Keratinocyte (primary cell): ENCODE measurements at regions not wholly inside any gene's neighbourhood (a gene's known extent, or its start where the extent isn't known, plus 50 kb on each side); places are given as distances from the start of the nearest gene placed in this dataset.

Experiments
- DNase-seq: peaks from one replicate; pipeline ENCODE4 v3.0.0-alpha.2; 2011; ENCODE audit warnings: low read depth, missing footprints, low spot score
- FAIRE-seq: peaks from 2 replicates; lab custom pipeline; 2011; peaks lifted over from hg19 to GRCh38; lab: Jason Lieb, UNC
- H2AFZ ChIP-seq: 2 replicates; pipeline ENCODE4 v1.6.0; 2012; ENCODE audit warnings: low read length, control low read depth, inconsistent platforms; ENCODE audit not compliant: control insufficient read depth
- H3K27ac ChIP-seq: 2 replicates; pipeline ENCODE4 v1.5.1; 2011; ENCODE audit warnings: low read length; ENCODE audit not compliant: control insufficient read depth, insufficient read depth
- H3K27me3 ChIP-seq: 3 replicates; pipeline ENCODE4 v1.6.0; 2011; ENCODE audit warnings: low read length; ENCODE audit not compliant: control insufficient read depth, insufficient read depth; ENCODE audit errors: extremely low read depth
- H3K36me3 ChIP-seq, 2 experiments: 2 replicates in 1 of 2; 3 replicates in 1 of 2; pipeline ENCODE4 v1.5.1; 2011; ENCODE audit warnings: low read length in 2 of 2, mild to moderate bottlenecking in 1 of 2; ENCODE audit not compliant: control insufficient read depth in 2 of 2, insufficient read depth in 2 of 2; ENCODE audit errors: extremely low read depth in 1 of 2
- H3K4me1 ChIP-seq: 3 replicates; pipeline ENCODE4 v1.5.1; 2011; ENCODE audit warnings: low read length; ENCODE audit not compliant: control insufficient read depth, insufficient read depth; ENCODE audit errors: extremely low read depth
- H3K4me2 ChIP-seq: 3 replicates; pipeline ENCODE4 v1.6.0; 2011; ENCODE audit warnings: low read depth, low read length; ENCODE audit not compliant: control insufficient read depth, insufficient read depth; ENCODE audit errors: extremely low read depth
- H3K4me3 ChIP-seq, 3 experiments: fragments of 200-600 bp in 1 of 3; sonication (generic) in 1 of 3; 2 replicates in 2 of 3; 3 replicates in 1 of 3; pipeline ENCODE4 v1.5.1; 2011 to 2016; ENCODE audit warnings: low read length in 3 of 3, mild to moderate bottlenecking in 3 of 3, control low read depth in 2 of 3, inconsistent platforms in 1 of 3, low read depth in 1 of 3, mixed read lengths in 1 of 3, mixed run types in 1 of 3, moderate library complexity in 1 of 3; ENCODE audit not compliant: control insufficient read depth in 2 of 3, insufficient read depth in 2 of 3; ENCODE audit errors: extremely low read depth in 1 of 3
- H3K79me2 ChIP-seq: 2 replicates; pipeline ENCODE4 v1.6.0; 2012; ENCODE audit warnings: low read length; ENCODE audit not compliant: control insufficient read depth, insufficient read depth
- H3K9ac ChIP-seq: 3 replicates; pipeline ENCODE4 v1.6.0; 2011; ENCODE audit warnings: low read length; ENCODE audit not compliant: control insufficient read depth, insufficient read depth; ENCODE audit errors: extremely low read depth
- H3K9me1 ChIP-seq: 3 replicates; pipeline ENCODE4 v1.6.0; 2011; ENCODE audit warnings: low read length; ENCODE audit not compliant: control insufficient read depth, insufficient read depth; ENCODE audit errors: extremely low read depth
- H3K9me3 ChIP-seq: 2 replicates; pipeline ENCODE4 v1.5.1; 2012; ENCODE audit warnings: low read depth, low read length; ENCODE audit not compliant: control insufficient read depth
- H4K20me1 ChIP-seq: 3 replicates; pipeline ENCODE4 v1.6.0; 2011; ENCODE audit warnings: low read length; ENCODE audit not compliant: control insufficient read depth, insufficient read depth; ENCODE audit errors: extremely low read depth
- EZH2 ChIP-seq: IDR thresholded peaks from one replicate; pipeline ENCODE4 v1.6.1; 2012; ENCODE audit warnings: inconsistent platforms, mild to moderate bottlenecking, low read length, moderate library complexity
- dilution Hi-C: fragments of 300-500 bp; cut with MboI; formaldehyde crosslinking; loops from one replicate; pipeline ENCODE4 v1.7.0; 2020; ENCODE audit warnings: low sequenced_read_pairs; ENCODE audit not compliant: extremely low pct_ligation_motif_present
- TF ChIP-seq, protein P1 (sequence below), 3 experiments: IDR thresholded peaks in 1 of 3; conservative IDR thresholded peaks in 1 of 3; optimal IDR thresholded peaks in 1 of 3; 2 replicates in 2 of 3; 3 replicates in 1 of 3; pipeline versions ENCODE3 to v1.5.1; 2011; ENCODE audit warnings: low read length in 3 of 3, mild to moderate bottlenecking in 3 of 3, moderate library complexity in 2 of 3, control low read depth in 1 of 3, inconsistent platforms in 1 of 3; ENCODE audit not compliant: insufficient read depth in 2 of 3; ENCODE audit errors: extremely low read depth in 1 of 3

DNA sequence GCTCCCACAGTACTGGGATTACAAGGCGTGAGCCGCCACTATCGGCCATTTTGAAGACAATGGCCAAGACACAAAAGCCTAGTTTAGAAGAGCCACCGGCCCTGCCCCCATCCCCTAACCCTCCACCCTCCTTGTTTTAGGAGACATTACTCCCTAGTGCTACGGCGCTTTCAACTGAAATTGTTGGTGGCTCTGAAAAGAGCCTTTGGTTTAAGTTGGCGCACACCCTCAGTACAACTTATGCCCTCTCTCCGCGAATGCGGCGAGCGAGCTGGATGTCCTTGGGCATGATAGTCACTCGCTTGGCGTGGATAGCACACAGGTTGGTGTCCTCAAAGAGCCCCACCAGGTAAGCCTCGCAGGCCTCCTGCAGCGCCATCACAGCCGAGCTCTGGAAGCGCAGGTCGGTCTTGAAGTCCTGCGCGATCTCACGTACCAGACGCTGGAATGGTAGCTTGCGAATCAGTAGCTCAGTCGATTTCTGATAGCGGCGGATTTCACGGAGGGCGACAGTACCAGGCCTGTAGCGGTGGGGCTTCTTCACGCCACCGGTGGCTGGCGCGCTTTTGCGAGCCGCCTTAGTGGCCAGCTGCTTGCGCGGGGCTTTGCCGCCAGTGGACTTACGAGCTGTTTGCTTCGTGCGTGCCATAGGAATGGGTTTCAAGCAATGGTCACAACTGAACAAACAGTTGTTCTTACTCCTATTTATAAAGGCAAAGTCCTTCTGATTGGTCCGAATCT lies 114.9 kb upstream of the BTN3A2 start:
- Histone ChIP-seq H3K9ac (peak overlapping the region; percentile 77), H3K36me3 (no peaks in the 10 kb centered on the region), H3K9me1 (no peaks in the 10 kb centered on the region), H3K4me1 (peaks cover 9% of the 10 kb centered on the region), H3K27me3 (no peaks in the 10 kb centered on the region), H3K9me3 (no peaks in the 10 kb centered on the region), H2AFZ (peak overlapping the region; percentile 91), H3K27ac (peak overlapping the region; percentile 65), H3K79me2 (no peaks in the 10 kb centered on the region), H3K4me2 (peak overlapping the region; percentile 96), H4K20me1 (no peaks in the 10 kb centered on the region), H3K4me3 (peak overlapping the region; percentile 50 to 73 (median 70))
- no peak for TF ChIP-seq EZH2
- TF ChIP-seq, protein P1, sequence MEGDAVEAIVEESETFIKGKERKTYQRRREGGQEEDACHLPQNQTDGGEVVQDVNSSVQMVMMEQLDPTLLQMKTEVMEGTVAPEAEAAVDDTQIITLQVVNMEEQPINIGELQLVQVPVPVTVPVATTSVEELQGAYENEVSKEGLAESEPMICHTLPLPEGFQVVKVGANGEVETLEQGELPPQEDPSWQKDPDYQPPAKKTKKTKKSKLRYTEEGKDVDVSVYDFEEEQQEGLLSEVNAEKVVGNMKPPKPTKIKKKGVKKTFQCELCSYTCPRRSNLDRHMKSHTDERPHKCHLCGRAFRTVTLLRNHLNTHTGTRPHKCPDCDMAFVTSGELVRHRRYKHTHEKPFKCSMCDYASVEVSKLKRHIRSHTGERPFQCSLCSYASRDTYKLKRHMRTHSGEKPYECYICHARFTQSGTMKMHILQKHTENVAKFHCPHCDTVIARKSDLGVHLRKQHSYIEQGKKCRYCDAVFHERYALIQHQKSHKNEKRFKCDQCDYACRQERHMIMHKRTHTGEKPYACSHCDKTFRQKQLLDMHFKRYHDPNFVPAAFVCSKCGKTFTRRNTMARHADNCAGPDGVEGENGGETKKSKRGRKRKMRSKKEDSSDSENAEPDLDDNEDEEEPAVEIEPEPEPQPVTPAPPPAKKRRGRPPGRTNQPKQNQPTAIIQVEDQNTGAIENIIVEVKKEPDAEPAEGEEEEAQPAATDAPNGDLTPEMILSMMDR (optimal IDR thresholded peaks at IDR 0.05 in 1 of 3, IDR thresholded peaks at IDR 0.05 in 1 of 3, conservative IDR thresholded peaks at IDR 0.05 in 1 of 3; ENCODE audit: extremely low read depth in 1 of 3, insufficient read depth in 2 of 3, low read length in 3 of 3) = peak; percentile 40 to 83 (median 59)
- FAIRE-seq = peak; percentile 29
- dilution Hi-C loops = no loop called here
- no peak for DNase-seq

DNA sequence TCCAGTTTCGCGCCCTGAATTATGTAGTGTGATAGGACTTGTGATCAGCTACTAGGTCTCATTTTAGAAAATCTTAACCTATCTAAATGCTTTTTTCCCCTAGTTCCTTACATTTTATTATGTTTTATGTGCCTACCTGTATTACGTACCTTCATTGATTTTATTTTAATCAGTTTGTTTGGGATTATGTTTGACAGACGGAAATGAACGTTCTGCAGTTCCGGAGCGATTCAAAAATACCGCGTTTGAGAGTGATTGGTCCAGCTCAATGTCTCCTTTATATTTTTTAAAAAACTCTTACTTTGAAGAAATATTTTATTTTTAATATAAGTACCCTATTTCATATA lies 114.3 kb upstream of the BTN3A2 start:
- no peak for TF ChIP-seq EZH2
- TF ChIP-seq, protein P1 (optimal IDR thresholded peaks at IDR 0.05 in 1 of 3, IDR thresholded peaks at IDR 0.05 in 1 of 3, conservative IDR thresholded peaks at IDR 0.05 in 1 of 3; ENCODE audit: extremely low read depth in 1 of 3, insufficient read depth in 2 of 3, low read length in 3 of 3) = no peak
- peaks cover 9% of the 10 kb centered on the region for H3K4me1 ChIP-seq
- H3K27me3 ChIP-seq = no peaks in the 10 kb centered on the region
- DNase-seq (no peak), FAIRE-seq (no peak)
- H3K9me3 ChIP-seq = no peaks in the 10 kb centered on the region
- dilution Hi-C loops = no loop called here
- H3K36me3 ChIP-seq = no peaks in the 10 kb centered on the region
- peak overlapping the region; percentile 74 for H3K27ac ChIP-seq
- H3K9ac ChIP-seq = peak overlapping the region; percentile 77
- peak overlapping the region; percentile 50 to 73 (median 70) for H3K4me3 ChIP-seq
- peak overlapping the region; percentile 91 for H2AFZ ChIP-seq
- peak overlapping the region; percentile 96 for H3K4me2 ChIP-seq
- no peaks in the 10 kb centered on the region for H3K9me1 ChIP-seq
- no peaks in the 10 kb centered on the region for H3K79me2 ChIP-seq
- no peaks in the 10 kb centered on the region for H4K20me1 ChIP-seq
